ENCODE measurements at regions not wholly inside any gene's neighbourhood (a gene's known extent, or its start where the extent isn't known, plus 50 kb on each side); places are given as distances from the start of the nearest gene placed in this dataset.

GRCh38 chr11:121780971-121781370 lies 328.2 kb upstream of the SORL1-AS1 start:
- no peak for DNase-seq

GRCh38 chr11:121777056-121777455 lies 324.3 kb upstream of the SORL1-AS1 start:
- no peak for DNase-seq

GRCh38 chr11:121775276-121775675 lies 322.5 kb upstream of the SORL1-AS1 start:
- DNase-seq: no peak

- DNase-seq: no peak
Observed at GRCh38 chr11:121773076-121773475, 320.3 kb upstream of the SORL1-AS1 start.

- DNase-seq: no peak
Observed at GRCh38 chr11:121770939-121771595, 318.3 kb upstream of the SORL1-AS1 start.

GRCh38 chr11:121769191-121769590 lies 316.4 kb upstream of the SORL1-AS1 start:
- DNase-seq: no peak

- peak; percentile 92 for DNase-seq
Observed at GRCh38 chr11:121767433-121767832, 314.7 kb upstream of the SORL1-AS1 start.

- no peak for DNase-seq
Observed at GRCh38 chr11:121766991-121767390, 314.2 kb upstream of the SORL1-AS1 start.

- DNase-seq: no peak
Observed at GRCh38 chr11:121766166-121766565, 313.4 kb upstream of the SORL1-AS1 start.

- DNase-seq: peak; percentile 21
Observed at GRCh38 chr11:121763526-121763925, 310.8 kb upstream of the SORL1-AS1 start.

- no peak for DNase-seq
Observed at GRCh38 chr11:121762820-121763219, 310.1 kb upstream of the SORL1-AS1 start.

- DNase-seq: no peak
Observed at GRCh38 chr11:121761186-121761585, 308.4 kb upstream of the SORL1-AS1 start.

- DNase-seq: no peak
Observed at GRCh38 chr11:121757480-121758125, 304.8 kb upstream of the SORL1-AS1 start.

- DNase-seq: no peak
Observed at GRCh38 chr11:121755906-121756305, 303.1 kb upstream of the SORL1-AS1 start.

- no peak for DNase-seq
Observed at GRCh38 chr11:121755191-121755590, 302.4 kb upstream of the SORL1-AS1 start.

GRCh38 chr11:121754598-121754997 lies 301.8 kb upstream of the SORL1-AS1 start:
- DNase-seq: no peak

- DNase-seq: no peak
Observed at GRCh38 chr11:121749691-121750090, 296.9 kb upstream of the SORL1-AS1 start.

- DNase-seq: no peak
Observed at GRCh38 chr11:121748068-121748467, 295.3 kb upstream of the SORL1-AS1 start.

- no peak for DNase-seq
Observed at GRCh38 chr11:121743285-121743684, 290.5 kb upstream of the SORL1-AS1 start.

- no peak for DNase-seq
Observed at GRCh38 chr11:121741761-121742361, 289.1 kb upstream of the SORL1-AS1 start.

- DNase-seq: no peak
Observed at GRCh38 chr11:121741351-121741760, 288.6 kb upstream of the SORL1-AS1 start.

- no peak for DNase-seq
Observed at GRCh38 chr11:121740902-121741301, 288.1 kb upstream of the SORL1-AS1 start.

- DNase-seq: no peak
Observed at GRCh38 chr11:121733858-121734257, 281.1 kb upstream of the SORL1-AS1 start.

GRCh38 chr11:121727942-121728341 lies 275.2 kb upstream of the SORL1-AS1 start:
- no peak for DNase-seq

All from inflammatory macrophage treated with lipopolysaccharide for 4 hours (primary cell).